ENCODE measurements at regions not wholly inside any gene's neighbourhood (a gene's known extent, or its start where the extent isn't known, plus 50 kb on each side); places are given as distances from the start of the nearest gene placed in this dataset.

- TF ChIP-seq CTCF (IDR thresholded peaks at IDR 0.05) (no peak), POLR2A (IDR thresholded peaks at IDR 0.05; ENCODE audit: low read depth) (no peak), EP300 (IDR thresholded peaks at IDR 0.05) (no peak), POLR2AphosphoS5 (IDR thresholded peaks at IDR 0.05) (no peak)
Observed at GRCh38 chr2:175350105-175350504, 168.6 kb upstream of the ATP5MC3 start.

All from esophagus muscularis mucosa (tissue), 4 donors.